HepG2 (cell line): ENCODE measurements at regions not wholly inside any gene's neighbourhood (a gene's known extent, or its start where the extent isn't known, plus 50 kb on each side); places are given as distances from the start of the nearest gene placed in this dataset.
A peak's percentile ranks its signal among the peaks of the same experiment; 100 is the strongest.

Experiments used
- ATRX ChIP-seq: sonication (generic); formaldehyde crosslinking; IDR thresholded peaks from 2 replicates; pipeline ENCODE4 v1.4.0; 2020; ENCODE audit warnings: missing genetic modification reagents, borderline replicate concordance
- HNF4A ChIP-seq: sonication (generic); formaldehyde crosslinking; IDR thresholded peaks from 2 replicates; pipeline ENCODE4 v1.4.0; 2020; ENCODE audit warnings: missing genetic modification reagents
- IKZF1 ChIP-seq: fragments of 450-650 bp; IDR thresholded peaks from 2 replicates; pipeline ENCODE4 v1.7.1; 2016
- PLRG1 ChIP-seq: fragments of 450-650 bp; conservative IDR thresholded peaks from 2 replicates; pipeline ENCODE4 v1.6.1; 2016
- SOX6 ChIP-seq, 2 experiments: fragments of 450-650 bp in 1 of 2; sonication (generic) in 1 of 2; formaldehyde crosslinking in 1 of 2; IDR thresholded peaks; 2 replicates each; pipeline versions ENCODE4 v1.4.0 to v1.6.1; 2017 to 2020; ENCODE audit warnings: antibody characterized with exemption in 1 of 2, mild to moderate bottlenecking in 1 of 2, missing genetic modification reagents in 1 of 2
- ZNF670 ChIP-seq: sonication (generic); formaldehyde crosslinking; IDR thresholded peaks from 2 replicates; pipeline ENCODE4 v1.8.0; 2022; ENCODE audit warnings: mild to moderate bottlenecking, missing genetic modification reagents, borderline replicate concordance
- ZNF672 ChIP-seq: sonication (generic); formaldehyde crosslinking; IDR thresholded peaks from 2 replicates; pipeline ENCODE4 v1.8.1; 2022; ENCODE audit warnings: missing genetic modification reagents
- ZNF777 ChIP-seq: sonication (generic); formaldehyde crosslinking; IDR thresholded peaks from 2 replicates; pipeline ENCODE4 v1.4.0; 2020; ENCODE audit warnings: missing genetic modification reagents
- TF ChIP-seq, protein P1 (sequence below): sonication (generic); formaldehyde crosslinking; IDR thresholded peaks from 2 replicates; pipeline ENCODE4 v1.4.0; 2020; ENCODE audit warnings: mild to moderate bottlenecking, missing genetic modification reagents
- TF ChIP-seq, protein P2 (sequence below): sonication (generic); IDR thresholded peaks from 2 replicates; pipeline ENCODE4 v1.6.1; 2016; ENCODE audit warnings: low read depth, borderline replicate concordance
- TF ChIP-seq, protein P3 (sequence below): IDR thresholded peaks from 2 replicates; pipeline ENCODE4 v1.6.1; 2016
- TF ChIP-seq, protein P4 (sequence below): sonication (generic); formaldehyde crosslinking; IDR thresholded peaks from 2 replicates; pipeline ENCODE4 v1.4.0; 2020; ENCODE audit warnings: mild to moderate bottlenecking, missing genetic modification reagents, borderline replicate concordance
- TF ChIP-seq, protein P5 (sequence below): IDR thresholded peaks from 2 replicates; pipeline ENCODE4 v1.6.1; 2016
- TF ChIP-seq, protein P6 (sequence below): IDR thresholded peaks from 2 replicates; pipeline ENCODE4 v1.6.1; 2012; ENCODE audit warnings: low read length, improper control_type of control experiment

DNA sequence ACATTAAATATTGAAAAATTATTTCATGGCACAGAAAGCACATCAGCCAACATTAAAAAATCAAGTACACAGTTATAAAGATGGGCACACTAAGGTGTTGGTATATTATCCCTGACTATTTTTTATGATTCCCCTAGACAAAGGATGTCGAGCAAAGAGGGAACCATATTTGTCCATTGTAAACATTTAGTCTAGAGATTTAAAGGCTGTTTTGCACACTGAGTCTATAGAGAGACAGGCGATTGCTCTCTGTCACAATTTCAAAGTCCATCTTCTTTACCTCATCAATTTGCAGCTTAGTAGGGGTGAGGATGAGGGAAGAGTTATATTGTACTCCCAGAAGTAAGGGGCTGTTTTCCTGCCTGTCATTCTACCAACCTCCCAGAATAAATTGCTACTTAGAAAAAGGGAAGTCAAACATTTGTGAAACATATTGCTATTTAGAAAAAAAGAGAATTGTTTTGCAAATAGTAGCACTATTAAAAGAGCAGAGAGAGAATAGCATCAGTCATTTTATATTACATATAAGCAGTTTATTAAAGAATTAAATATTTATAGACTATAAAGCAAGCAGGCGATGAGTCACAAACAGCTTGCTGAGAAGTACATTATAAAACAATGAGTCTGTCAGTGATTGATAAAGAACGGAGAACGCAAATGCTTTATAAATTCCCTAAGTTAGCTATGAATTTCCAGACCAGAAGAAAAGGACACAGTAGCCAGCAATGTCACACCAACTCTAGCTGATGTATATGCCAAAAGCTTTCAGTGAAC, 270.6 kb upstream of the PMFBP1 start (continued):
- TF ChIP-seq HNF4A (CRISPR knock-in tag) (peak; percentile 99), ZNF672 (CRISPR knock-in tag) (no peak), IKZF1 (no peak), ATRX (CRISPR knock-in tag) (no peak), ZNF670 (no peak), ZNF777 (CRISPR knock-in tag) (no peak), PLRG1 (no peak), SOX6 (IDR thresholded peaks at IDR 0.05) (no peak), SOX6 (CRISPR knock-in tag; IDR thresholded peaks at IDR 0.05) (peak; percentile 91)
- TF ChIP-seq, protein P1, sequence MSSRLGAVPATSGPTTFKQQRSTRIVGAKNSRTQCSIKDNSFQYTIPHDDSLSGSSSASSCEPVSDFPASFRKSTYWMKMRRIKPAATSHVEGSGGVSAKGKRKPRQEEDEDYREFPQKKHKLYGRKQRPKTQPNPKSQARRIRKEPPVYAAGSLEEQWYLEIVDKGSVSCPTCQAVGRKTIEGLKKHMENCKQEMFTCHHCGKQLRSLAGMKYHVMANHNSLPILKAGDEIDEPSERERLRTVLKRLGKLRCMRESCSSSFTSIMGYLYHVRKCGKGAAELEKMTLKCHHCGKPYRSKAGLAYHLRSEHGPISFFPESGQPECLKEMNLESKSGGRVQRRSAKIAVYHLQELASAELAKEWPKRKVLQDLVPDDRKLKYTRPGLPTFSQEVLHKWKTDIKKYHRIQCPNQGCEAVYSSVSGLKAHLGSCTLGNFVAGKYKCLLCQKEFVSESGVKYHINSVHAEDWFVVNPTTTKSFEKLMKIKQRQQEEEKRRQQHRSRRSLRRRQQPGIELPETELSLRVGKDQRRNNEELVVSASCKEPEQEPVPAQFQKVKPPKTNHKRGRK (CRISPR knock-in tag) = no peak
- TF ChIP-seq, protein P2, sequence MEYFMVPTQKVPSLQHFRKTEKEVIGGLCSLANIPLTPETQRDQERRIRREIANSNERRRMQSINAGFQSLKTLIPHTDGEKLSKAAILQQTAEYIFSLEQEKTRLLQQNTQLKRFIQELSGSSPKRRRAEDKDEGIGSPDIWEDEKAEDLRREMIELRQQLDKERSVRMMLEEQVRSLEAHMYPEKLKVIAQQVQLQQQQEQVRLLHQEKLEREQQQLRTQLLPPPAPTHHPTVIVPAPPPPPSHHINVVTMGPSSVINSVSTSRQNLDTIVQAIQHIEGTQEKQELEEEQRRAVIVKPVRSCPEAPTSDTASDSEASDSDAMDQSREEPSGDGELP = peak; percentile 19; the same call in 1 of the 2 replicates
- TF ChIP-seq, protein P3, sequence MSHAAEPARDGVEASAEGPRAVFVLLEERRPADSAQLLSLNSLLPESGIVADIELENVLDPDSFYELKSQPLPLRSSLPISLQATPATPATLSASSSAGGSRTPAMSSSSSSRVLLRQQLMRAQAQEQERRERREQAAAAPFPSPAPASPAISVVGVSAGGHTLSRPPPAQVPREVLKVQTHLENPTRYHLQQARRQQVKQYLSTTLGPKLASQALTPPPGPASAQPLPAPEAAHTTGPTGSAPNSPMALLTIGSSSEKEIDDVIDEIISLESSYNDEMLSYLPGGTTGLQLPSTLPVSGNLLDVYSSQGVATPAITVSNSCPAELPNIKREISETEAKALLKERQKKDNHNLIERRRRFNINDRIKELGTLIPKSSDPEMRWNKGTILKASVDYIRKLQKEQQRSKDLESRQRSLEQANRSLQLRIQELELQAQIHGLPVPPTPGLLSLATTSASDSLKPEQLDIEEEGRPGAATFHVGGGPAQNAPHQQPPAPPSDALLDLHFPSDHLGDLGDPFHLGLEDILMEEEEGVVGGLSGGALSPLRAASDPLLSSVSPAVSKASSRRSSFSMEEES = peak; percentile 20; the same call in 1 of the 2 replicates
- TF ChIP-seq, protein P4, sequence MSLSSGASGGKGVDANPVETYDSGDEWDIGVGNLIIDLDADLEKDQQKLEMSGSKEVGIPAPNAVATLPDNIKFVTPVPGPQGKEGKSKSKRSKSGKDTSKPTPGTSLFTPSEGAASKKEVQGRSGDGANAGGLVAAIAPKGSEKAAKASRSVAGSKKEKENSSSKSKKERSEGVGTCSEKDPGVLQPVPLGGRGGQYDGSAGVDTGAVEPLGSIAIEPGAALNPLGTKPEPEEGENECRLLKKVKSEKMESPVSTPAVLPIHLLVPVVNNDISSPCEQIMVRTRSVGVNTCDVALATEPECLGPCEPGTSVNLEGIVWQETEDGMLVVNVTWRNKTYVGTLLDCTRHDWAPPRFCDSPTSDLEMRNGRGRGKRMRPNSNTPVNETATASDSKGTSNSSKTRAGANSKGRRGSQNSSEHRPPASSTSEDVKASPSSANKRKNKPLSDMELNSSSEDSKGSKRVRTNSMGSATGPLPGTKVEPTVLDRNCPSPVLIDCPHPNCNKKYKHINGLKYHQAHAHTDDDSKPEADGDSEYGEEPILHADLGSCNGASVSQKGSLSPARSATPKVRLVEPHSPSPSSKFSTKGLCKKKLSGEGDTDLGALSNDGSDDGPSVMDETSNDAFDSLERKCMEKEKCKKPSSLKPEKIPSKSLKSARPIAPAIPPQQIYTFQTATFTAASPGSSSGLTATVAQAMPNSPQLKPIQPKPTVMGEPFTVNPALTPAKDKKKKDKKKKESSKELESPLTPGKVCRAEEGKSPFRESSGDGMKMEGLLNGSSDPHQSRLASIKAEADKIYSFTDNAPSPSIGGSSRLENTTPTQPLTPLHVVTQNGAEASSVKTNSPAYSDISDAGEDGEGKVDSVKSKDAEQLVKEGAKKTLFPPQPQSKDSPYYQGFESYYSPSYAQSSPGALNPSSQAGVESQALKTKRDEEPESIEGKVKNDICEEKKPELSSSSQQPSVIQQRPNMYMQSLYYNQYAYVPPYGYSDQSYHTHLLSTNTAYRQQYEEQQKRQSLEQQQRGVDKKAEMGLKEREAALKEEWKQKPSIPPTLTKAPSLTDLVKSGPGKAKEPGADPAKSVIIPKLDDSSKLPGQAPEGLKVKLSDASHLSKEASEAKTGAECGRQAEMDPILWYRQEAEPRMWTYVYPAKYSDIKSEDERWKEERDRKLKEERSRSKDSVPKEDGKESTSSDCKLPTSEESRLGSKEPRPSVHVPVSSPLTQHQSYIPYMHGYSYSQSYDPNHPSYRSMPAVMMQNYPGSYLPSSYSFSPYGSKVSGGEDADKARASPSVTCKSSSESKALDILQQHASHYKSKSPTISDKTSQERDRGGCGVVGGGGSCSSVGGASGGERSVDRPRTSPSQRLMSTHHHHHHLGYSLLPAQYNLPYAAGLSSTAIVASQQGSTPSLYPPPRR (CRISPR knock-in tag) = peak; percentile 79; the same call in 1 of the 2 replicates
- TF ChIP-seq, protein P5, sequence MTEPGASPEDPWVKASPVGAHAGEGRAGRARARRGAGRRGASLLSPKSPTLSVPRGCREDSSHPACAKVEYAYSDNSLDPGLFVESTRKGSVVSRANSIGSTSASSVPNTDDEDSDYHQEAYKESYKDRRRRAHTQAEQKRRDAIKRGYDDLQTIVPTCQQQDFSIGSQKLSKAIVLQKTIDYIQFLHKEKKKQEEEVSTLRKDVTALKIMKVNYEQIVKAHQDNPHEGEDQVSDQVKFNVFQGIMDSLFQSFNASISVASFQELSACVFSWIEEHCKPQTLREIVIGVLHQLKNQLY (CRISPR knock-in tag) = 0 out of 2 replicates have a peak, but pooled peaks have one; percentile 39
- TF ChIP-seq, protein P6, sequence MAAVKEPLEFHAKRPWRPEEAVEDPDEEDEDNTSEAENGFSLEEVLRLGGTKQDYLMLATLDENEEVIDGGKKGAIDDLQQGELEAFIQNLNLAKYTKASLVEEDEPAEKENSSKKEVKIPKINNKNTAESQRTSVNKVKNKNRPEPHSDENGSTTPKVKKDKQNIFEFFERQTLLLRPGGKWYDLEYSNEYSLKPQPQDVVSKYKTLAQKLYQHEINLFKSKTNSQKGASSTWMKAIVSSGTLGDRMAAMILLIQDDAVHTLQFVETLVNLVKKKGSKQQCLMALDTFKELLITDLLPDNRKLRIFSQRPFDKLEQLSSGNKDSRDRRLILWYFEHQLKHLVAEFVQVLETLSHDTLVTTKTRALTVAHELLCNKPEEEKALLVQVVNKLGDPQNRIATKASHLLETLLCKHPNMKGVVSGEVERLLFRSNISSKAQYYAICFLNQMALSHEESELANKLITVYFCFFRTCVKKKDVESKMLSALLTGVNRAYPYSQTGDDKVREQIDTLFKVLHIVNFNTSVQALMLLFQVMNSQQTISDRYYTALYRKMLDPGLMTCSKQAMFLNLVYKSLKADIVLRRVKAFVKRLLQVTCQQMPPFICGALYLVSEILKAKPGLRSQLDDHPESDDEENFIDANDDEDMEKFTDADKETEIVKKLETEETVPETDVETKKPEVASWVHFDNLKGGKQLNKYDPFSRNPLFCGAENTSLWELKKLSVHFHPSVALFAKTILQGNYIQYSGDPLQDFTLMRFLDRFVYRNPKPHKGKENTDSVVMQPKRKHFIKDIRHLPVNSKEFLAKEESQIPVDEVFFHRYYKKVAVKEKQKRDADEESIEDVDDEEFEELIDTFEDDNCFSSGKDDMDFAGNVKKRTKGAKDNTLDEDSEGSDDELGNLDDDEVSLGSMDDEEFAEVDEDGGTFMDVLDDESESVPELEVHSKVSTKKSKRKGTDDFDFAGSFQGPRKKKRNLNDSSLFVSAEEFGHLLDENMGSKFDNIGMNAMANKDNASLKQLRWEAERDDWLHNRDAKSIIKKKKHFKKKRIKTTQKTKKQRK = no peak
